ENCODE measurements at regions not wholly inside any gene's neighbourhood (a gene's known extent, or its start where the extent isn't known, plus 50 kb on each side); places are given as distances from the start of the nearest gene placed in this dataset.

DNA sequence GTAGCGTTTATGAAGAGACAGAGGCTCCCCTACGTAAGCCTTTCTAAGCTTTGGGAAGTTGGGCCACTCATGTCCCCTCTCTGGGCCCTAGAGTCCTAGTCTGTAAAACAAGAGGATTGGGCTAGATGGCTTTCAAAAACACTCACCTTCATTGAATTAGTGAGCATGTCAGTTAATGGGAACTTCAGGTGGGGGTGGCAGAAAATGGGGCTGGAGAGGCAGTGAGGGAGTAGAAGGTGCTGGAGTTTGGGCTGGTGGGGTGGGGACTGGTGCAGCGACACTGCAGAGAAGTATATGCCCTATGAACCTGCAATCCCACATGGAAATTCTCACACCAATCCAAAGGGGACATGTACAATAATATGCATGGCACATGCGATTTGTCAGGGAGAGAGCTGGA, 182.7 kb downstream of the C1orf94 start:
- H3K4me1 Mint-ChIP-seq (ENCODE audit: low read depth), result no peaks in the 10 kb centered on the region

DNA sequence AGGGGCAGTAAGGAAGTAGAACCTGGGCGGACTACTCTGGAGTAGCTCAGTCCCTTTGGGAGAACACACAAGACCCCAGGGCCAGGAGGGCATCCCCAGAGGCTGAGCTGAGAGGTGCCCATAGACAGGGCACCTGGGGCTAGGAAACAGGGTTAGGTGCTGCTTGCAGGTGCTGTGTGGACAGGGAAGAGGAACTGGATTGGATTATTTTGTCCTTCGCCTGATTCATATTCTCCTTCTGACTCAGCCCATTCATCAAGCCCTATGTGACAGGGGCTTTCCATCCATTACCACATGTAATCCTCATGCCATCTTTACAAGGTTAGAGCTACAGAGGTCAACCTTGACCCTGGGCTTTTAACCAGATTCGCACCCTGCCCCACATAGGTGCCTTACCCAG, 183.9 kb downstream of the C1orf94 start:
- Mint-ChIP-seq H3K9me3 (ENCODE audit: low read depth) (peaks cover 7% of the 10 kb centered on the region), H3K27ac (ENCODE audit: unreplicated experiment) (no peak overlapping the region), H3K4me1 (ENCODE audit: low read depth) (no peaks in the 10 kb centered on the region), H3K4me3 (ENCODE audit: unreplicated experiment) (no peak overlapping the region), H3K27me3 (ENCODE audit: low read depth) (no peaks in the 10 kb centered on the region), H3K36me3 (ENCODE audit: low read depth) (no peaks in the 10 kb centered on the region)
- TF ChIP-seq, protein P1, sequence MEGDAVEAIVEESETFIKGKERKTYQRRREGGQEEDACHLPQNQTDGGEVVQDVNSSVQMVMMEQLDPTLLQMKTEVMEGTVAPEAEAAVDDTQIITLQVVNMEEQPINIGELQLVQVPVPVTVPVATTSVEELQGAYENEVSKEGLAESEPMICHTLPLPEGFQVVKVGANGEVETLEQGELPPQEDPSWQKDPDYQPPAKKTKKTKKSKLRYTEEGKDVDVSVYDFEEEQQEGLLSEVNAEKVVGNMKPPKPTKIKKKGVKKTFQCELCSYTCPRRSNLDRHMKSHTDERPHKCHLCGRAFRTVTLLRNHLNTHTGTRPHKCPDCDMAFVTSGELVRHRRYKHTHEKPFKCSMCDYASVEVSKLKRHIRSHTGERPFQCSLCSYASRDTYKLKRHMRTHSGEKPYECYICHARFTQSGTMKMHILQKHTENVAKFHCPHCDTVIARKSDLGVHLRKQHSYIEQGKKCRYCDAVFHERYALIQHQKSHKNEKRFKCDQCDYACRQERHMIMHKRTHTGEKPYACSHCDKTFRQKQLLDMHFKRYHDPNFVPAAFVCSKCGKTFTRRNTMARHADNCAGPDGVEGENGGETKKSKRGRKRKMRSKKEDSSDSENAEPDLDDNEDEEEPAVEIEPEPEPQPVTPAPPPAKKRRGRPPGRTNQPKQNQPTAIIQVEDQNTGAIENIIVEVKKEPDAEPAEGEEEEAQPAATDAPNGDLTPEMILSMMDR (IDR thresholded peaks at IDR 0.05), result no peak
- no peak for DNase-seq (ENCODE audit: low spot score)

More for the DNA sequence above, 182.7 kb downstream of the C1orf94 start:
- Mint-ChIP-seq H3K27ac (ENCODE audit: unreplicated experiment) (no peak overlapping the region), H3K9me3 (ENCODE audit: low read depth) (peaks cover 5% of the 10 kb centered on the region), H3K27me3 (ENCODE audit: low read depth) (no peaks in the 10 kb centered on the region), H3K36me3 (ENCODE audit: low read depth) (no peaks in the 10 kb centered on the region), H3K4me3 (ENCODE audit: unreplicated experiment) (no peak overlapping the region)
- TF ChIP-seq, protein P1 (IDR thresholded peaks at IDR 0.05), result no peak
- DNase-seq (ENCODE audit: low spot score), result no peak

DNA sequence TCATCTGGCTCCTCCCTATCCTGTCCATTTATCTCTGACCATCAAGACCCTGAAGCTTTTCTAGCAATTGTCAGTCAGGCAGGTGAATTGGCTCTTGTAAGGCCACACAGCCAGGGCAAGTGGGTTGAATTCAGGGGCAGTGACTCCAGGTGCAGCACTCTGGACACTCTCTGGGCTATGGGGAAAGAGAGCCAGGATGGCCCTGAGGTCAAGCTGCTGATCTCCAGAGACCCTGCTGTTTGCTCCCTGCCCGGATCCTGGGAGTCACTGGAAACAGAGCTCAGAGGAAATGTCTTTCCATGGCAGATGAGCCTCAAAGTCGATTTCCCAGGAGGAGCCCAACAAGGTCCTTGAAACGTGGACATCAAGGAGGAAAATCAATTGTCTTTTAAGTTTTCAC, 184.4 kb downstream of the C1orf94 start:
- Mint-ChIP-seq H3K9me3 (ENCODE audit: low read depth) (peaks cover 7% of the 10 kb centered on the region), H3K27me3 (ENCODE audit: low read depth) (no peaks in the 10 kb centered on the region)
- no peak for DNase-seq (ENCODE audit: low spot score)

DNA sequence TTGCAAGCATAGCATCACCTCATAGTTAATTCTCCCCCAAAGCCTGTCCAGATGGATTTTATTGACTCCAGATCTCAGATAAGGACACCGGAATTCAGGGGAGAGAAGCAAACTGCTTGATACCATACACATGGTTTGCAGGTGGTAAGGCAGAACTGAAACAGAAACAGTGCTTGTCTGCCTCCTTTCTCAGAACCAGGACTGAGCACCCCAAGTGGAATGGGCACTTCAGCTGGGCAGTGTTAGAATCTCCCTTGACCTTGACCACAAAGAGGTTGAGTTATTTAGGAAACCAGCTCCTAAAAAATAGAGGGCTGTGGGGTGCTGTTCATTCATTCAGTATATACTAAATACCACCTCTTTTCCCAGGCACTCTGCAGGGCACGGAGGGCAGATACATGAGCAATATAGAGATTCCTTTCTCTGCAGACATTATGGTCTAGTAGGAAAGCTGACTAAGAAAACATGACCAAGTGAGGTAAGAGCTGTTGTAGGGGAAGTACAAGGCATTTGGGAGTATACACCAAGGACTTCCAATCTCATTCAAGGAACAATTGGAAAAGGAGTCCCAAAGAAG, 185.2 kb downstream of the C1orf94 start:
- DNase-seq (ENCODE audit: low spot score), result no peak
- H3K9me3 Mint-ChIP-seq (ENCODE audit: low read depth), result peaks cover 7% of the 10 kb centered on the region

More for the DNA sequence above, 184.4 kb downstream of the C1orf94 start:
- TF ChIP-seq, protein P1 (IDR thresholded peaks at IDR 0.05), result no peak
- Mint-ChIP-seq H3K4me1 (ENCODE audit: low read depth) (no peaks in the 10 kb centered on the region), H3K36me3 (ENCODE audit: low read depth) (no peaks in the 10 kb centered on the region), H3K27ac (ENCODE audit: unreplicated experiment) (no peak overlapping the region), H3K4me3 (ENCODE audit: unreplicated experiment) (no peak overlapping the region)

DNA sequence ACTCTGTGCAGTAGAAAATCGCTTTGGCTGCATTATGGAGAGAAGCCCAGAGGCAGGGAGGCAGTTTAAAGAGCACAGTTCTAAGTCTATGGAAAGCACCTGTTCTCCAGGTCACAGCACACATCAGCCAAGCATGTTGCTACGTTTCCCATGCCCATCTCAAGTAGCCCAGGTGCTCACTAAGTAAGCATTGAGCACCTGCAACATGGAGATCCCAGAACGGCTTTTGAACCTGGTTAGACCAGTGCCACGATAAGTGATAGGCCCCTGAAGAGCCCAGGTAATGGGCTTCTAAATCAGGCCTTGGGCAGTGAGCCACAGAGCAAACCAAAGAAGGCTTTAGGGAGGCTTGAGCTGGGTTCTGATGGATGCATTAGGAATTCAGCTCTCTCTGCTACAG, 186.2 kb downstream of the C1orf94 start:
- no peaks in the 10 kb centered on the region for H3K4me1 Mint-ChIP-seq (ENCODE audit: low read depth)
- no peaks in the 10 kb centered on the region for H3K27me3 Mint-ChIP-seq (ENCODE audit: low read depth)
- H3K4me3 Mint-ChIP-seq (ENCODE audit: unreplicated experiment), result no peak overlapping the region
- H3K27ac Mint-ChIP-seq (ENCODE audit: unreplicated experiment), result no peak overlapping the region
- TF ChIP-seq, protein P1 (IDR thresholded peaks at IDR 0.05), result no peak
- H3K36me3 Mint-ChIP-seq (ENCODE audit: low read depth), result no peaks in the 10 kb centered on the region
- DNase-seq (ENCODE audit: low spot score), result no peak
- H3K9me3 Mint-ChIP-seq (ENCODE audit: low read depth), result peaks cover 7% of the 10 kb centered on the region

More for the DNA sequence above, 185.2 kb downstream of the C1orf94 start:
- H3K4me1 Mint-ChIP-seq (ENCODE audit: low read depth), result no peaks in the 10 kb centered on the region
- no peaks in the 10 kb centered on the region for H3K36me3 Mint-ChIP-seq (ENCODE audit: low read depth)
- TF ChIP-seq, protein P1 (IDR thresholded peaks at IDR 0.05), result no peak
- H3K27me3 Mint-ChIP-seq (ENCODE audit: low read depth), result no peaks in the 10 kb centered on the region
- H3K4me3 Mint-ChIP-seq (ENCODE audit: unreplicated experiment), result no peak overlapping the region
- H3K27ac Mint-ChIP-seq (ENCODE audit: unreplicated experiment), result no peak overlapping the region
